PC-9 (cell line): ENCODE measurements at regions not wholly inside any gene's neighbourhood (a gene's known extent, or its start where the extent isn't known, plus 50 kb on each side); places are given as distances from the start of the nearest gene placed in this dataset.

Source experiments
- CTCF ChIP-seq: fragments of 200-600 bp; sonication (generic); conservative IDR thresholded peaks from 2 replicates; pipeline ENCODE4 v1.6.1; 2017; ENCODE audit warnings: mixed run types, antibody characterized with exemption, mild to moderate bottlenecking, moderate library complexity
- EZH2 ChIP-seq: fragments of 200-600 bp; sonication (generic); IDR thresholded peaks from 2 replicates; pipeline ENCODE4 v1.8.0; 2017; ENCODE audit warnings: antibody characterized with exemption, low read depth

- TF ChIP-seq EZH2 (no peak), CTCF (no peak)
Observed at GRCh38 chr7:18228686-18229085, 201.0 kb upstream of the PRPS1L1 start.
